CD4-positive, alpha-beta T cell (primary cell): ENCODE measurements at regions not wholly inside any gene's neighbourhood (a gene's known extent, or its start where the extent isn't known, plus 50 kb on each side); places are given as distances from the start of the nearest gene placed in this dataset.

ENCODE experiments used
- ATAC-seq: fragments of 200-7000 bp; cut with Tn5 transposase; one replicate; pipeline ENCODE4 v1.10.0; 2022; ENCODE audit warnings: mild to moderate bottlenecking; ENCODE audit not compliant: poor library complexity
- CTCF ChIA-PET: fragments of 350-600 bp; sonication (Branson Sonifier 250); formaldehyde crosslinking; loops from one replicate; lab custom pipeline; 2021; ENCODE audit warnings: antibody characterized with exemption, inconsistent platforms; lab: Charles Lee
- POLR2A ChIA-PET: fragments of 350-600 bp; sonication (Branson Sonifier 250); formaldehyde crosslinking; loops from one replicate; lab custom pipeline; 2021; ENCODE audit warnings: antibody characterized with exemption, inconsistent platforms; lab: Charles Lee
- DNase-seq, 14 experiments: peaks; one replicate each; pipeline ENCODE4 v3.0.0-alpha.2; 2013 to 2020; ENCODE audit warnings: mixed read lengths in 2 of 14
- H3K27ac ChIP-seq, 2 donors: one replicate each; pipeline versions ENCODE4 v1.5.1 to v1.7.0; 2013; ENCODE audit warnings: low read length in 2 of 2, low read depth in 1 of 2, mild to moderate bottlenecking in 1 of 2
- H3K27me3 ChIP-seq, 2 experiments: 1 replicate in 1 of 2; 2 replicates in 1 of 2; pipeline versions ENCODE4 v1.6.1 to v1.7.0; 2013; ENCODE audit warnings: low read length in 2 of 2, control low read depth in 1 of 2, mild to moderate bottlenecking in 1 of 2, moderate library complexity in 1 of 2; ENCODE audit not compliant: insufficient read depth in 2 of 2, control insufficient read depth in 1 of 2
- H3K36me3 ChIP-seq: one replicate; pipeline ENCODE4 v1.6.1; 2013; ENCODE audit warnings: low read length, control low read depth; ENCODE audit not compliant: insufficient read depth
- H3K4me1 ChIP-seq: one replicate; pipeline ENCODE4 v1.6.1; 2013; ENCODE audit warnings: low read length, control low read depth; ENCODE audit not compliant: insufficient read depth
- H3K4me3 ChIP-seq: one replicate; pipeline ENCODE4 v1.5.1; 2013; ENCODE audit warnings: mild to moderate bottlenecking, low read length, moderate library complexity
- H3K9me3 ChIP-seq, 2 experiments: 1 replicate in 1 of 2; 2 replicates in 1 of 2; pipeline versions ENCODE4 v1.6.1 to v1.7.0; 2013; ENCODE audit warnings: low read length in 2 of 2, mild to moderate bottlenecking in 2 of 2, control low read depth in 1 of 2, moderate library complexity in 1 of 2; ENCODE audit not compliant: control insufficient read depth in 1 of 2, insufficient read depth in 1 of 2
- H3K27ac Mint-ChIP-seq: one replicate; pipeline ENCODE4 v1.8.0; 2020; ENCODE audit warnings: mixed read lengths
- H3K27me3 Mint-ChIP-seq: one replicate; pipeline ENCODE4 v1.8.0; 2021; ENCODE audit warnings: mixed read lengths
- H3K36me3 Mint-ChIP-seq: one replicate; pipeline ENCODE4 v1.8.0; 2021; ENCODE audit warnings: low read depth, mixed read lengths
- H3K4me1 Mint-ChIP-seq: one replicate; pipeline ENCODE4 v1.8.0; 2021; ENCODE audit warnings: low read depth, mixed read lengths
- H3K4me3 Mint-ChIP-seq: one replicate; pipeline ENCODE4 v1.8.0; 2020; ENCODE audit warnings: mild to moderate bottlenecking, mixed read lengths
- H3K9me3 Mint-ChIP-seq: one replicate; pipeline ENCODE4 v1.8.0; 2020; ENCODE audit warnings: mixed read lengths
- CTCF ChIP-seq: fragments of 200-600 bp; IDR thresholded peaks from one replicate; pipeline ENCODE4 v1.8.0; 2022; ENCODE audit warnings: antibody characterized with exemption, mild to moderate bottlenecking
- intact Hi-C, 2 experiments: fragments of 100-400 bp; cut with DNase I in 1 of 2; cut with micrococcal nuclease in 1 of 2; formaldehyde crosslinking; loops; one replicate each; pipeline versions ENCODE4 v1.15.1 to v1.9.0; 2023 to 2025; cut with DNase I, micrococcal nuclease

- peaks cover 10% of the 10 kb centered on the region for H3K27me3 Mint-ChIP-seq
Measured at GRCh38 chr10:130867446-130868194, 443.9 kb downstream of the TCERG1L start.

GRCh38 chr10:130869179-130869841 is 442.2 kb downstream of the TCERG1L start:
- ATAC-seq = no peak
- intact Hi-C loops = no loop called here
- H3K36me3 ChIP-seq = no peaks in the 10 kb centered on the region
- H3K36me3 Mint-ChIP-seq = no peaks in the 10 kb centered on the region
- peaks cover 0 to 23% of the 10 kb centered on the region in 2 experiments for H3K9me3 ChIP-seq
- no peak for TF ChIP-seq CTCF
- H3K27me3 ChIP-seq = peaks cover 0 to 3% of the 10 kb centered on the region in 2 experiments
- H3K4me1 ChIP-seq = no peaks in the 10 kb centered on the region
- ChIA-PET POLR2A (no interaction called here), CTCF (no interaction called here)
- H3K27ac ChIP-seq = no peak overlapping the region
- H3K4me3 Mint-ChIP-seq = no peak overlapping the region
- no peaks in the 10 kb centered on the region for H3K9me3 Mint-ChIP-seq
- no peaks in the 10 kb centered on the region for H3K4me1 Mint-ChIP-seq
- H3K27ac Mint-ChIP-seq = no peak overlapping the region
- H3K27me3 Mint-ChIP-seq = peaks cover 10% of the 10 kb centered on the region
- no peak overlapping the region for H3K4me3 ChIP-seq
- DNase-seq = no peak

More at GRCh38 chr10:130867446-130868194, 443.9 kb downstream of the TCERG1L start:
- Mint-ChIP-seq H3K9me3 (no peaks in the 10 kb centered on the region), H3K4me3 (no peak overlapping the region), H3K36me3 (no peaks in the 10 kb centered on the region), H3K27ac (no peak overlapping the region), H3K4me1 (no peaks in the 10 kb centered on the region)
- intact Hi-C loops = no loop called here
- Histone ChIP-seq H3K9me3 (peaks cover 0 to 20% of the 10 kb centered on the region in 2 experiments), H3K4me3 (no peak overlapping the region), H3K4me1 (no peaks in the 10 kb centered on the region), H3K27ac (no peak overlapping the region), H3K27me3 (peaks cover 0 to 3% of the 10 kb centered on the region in 2 experiments), H3K36me3 (no peaks in the 10 kb centered on the region)
- no peak for TF ChIP-seq CTCF
- ATAC-seq = no peak
- ChIA-PET CTCF (no interaction called here), POLR2A (no interaction called here)
- no peak for DNase-seq

- intact Hi-C loops = no loop called here
- H3K27me3 Mint-ChIP-seq = peaks cover 10% of the 10 kb centered on the region
- peaks cover 0 to 22% of the 10 kb centered on the region in 2 experiments for H3K9me3 ChIP-seq
- H3K27ac Mint-ChIP-seq = no peak overlapping the region
- no peak for DNase-seq
- no peaks in the 10 kb centered on the region for H3K4me1 ChIP-seq
- H3K4me3 ChIP-seq = no peak overlapping the region
- CTCF ChIA-PET = no interaction called here
- POLR2A ChIA-PET = no interaction called here
- no peak for TF ChIP-seq CTCF
- H3K4me1 Mint-ChIP-seq = no peaks in the 10 kb centered on the region
- no peak overlapping the region for H3K27ac ChIP-seq
- no peak overlapping the region for H3K4me3 Mint-ChIP-seq
- ATAC-seq = no peak
- no peaks in the 10 kb centered on the region for H3K9me3 Mint-ChIP-seq
- peaks cover 0 to 3% of the 10 kb centered on the region in 2 experiments for H3K27me3 ChIP-seq
- no peaks in the 10 kb centered on the region for H3K36me3 ChIP-seq
- no peaks in the 10 kb centered on the region for H3K36me3 Mint-ChIP-seq
Measured at GRCh38 chr10:130871406-130871805, 440.1 kb downstream of the TCERG1L start.
